Activated CD8-positive, alpha-beta T cell treated with anti-CD3 and anti-CD28 coated beads, Interleukin-2, amount 10 ng/mL, durations not matched to agents 7 days and 5 days (primary cell): ENCODE measurements at regions not wholly inside any gene's neighbourhood (a gene's known extent, or its start where the extent isn't known, plus 50 kb on each side); places are given as distances from the start of the nearest gene placed in this dataset.

Experiments
- ATAC-seq: fragments of 150-1000 bp; cut with Tn5 transposase; one replicate; pipeline ENCODE4 v1.10.0; 2021; ENCODE audit warnings: moderate library complexity
- CTCF ChIA-PET: fragments of 350-600 bp; sonication (Branson Sonifier 250); formaldehyde crosslinking; loops from one replicate; lab custom pipeline; 2021; ENCODE audit warnings: antibody characterized with exemption; lab: Charles Lee
- POLR2A ChIA-PET: fragments of 350-600 bp; sonication (Branson Sonifier 250); formaldehyde crosslinking; loops from one replicate; lab custom pipeline; 2021; ENCODE audit warnings: antibody characterized with exemption; lab: Charles Lee
- DNase-seq: peaks from one replicate; pipeline ENCODE4 v3.0.0-alpha.2; 2020
- H3K27ac Mint-ChIP-seq: one replicate; pipeline ENCODE4 v1.8.0; 2021; ENCODE audit warnings: mild to moderate bottlenecking, mixed read lengths
- H3K27me3 Mint-ChIP-seq: one replicate; pipeline ENCODE4 v1.8.0; 2021; ENCODE audit warnings: low read depth, mixed read lengths
- H3K36me3 Mint-ChIP-seq: one replicate; pipeline ENCODE4 v1.8.0; 2021; ENCODE audit warnings: low read depth, mixed read lengths
- H3K4me1 Mint-ChIP-seq: one replicate; pipeline ENCODE4 v1.8.0; 2021; ENCODE audit warnings: low read depth, mixed read lengths
- H3K4me3 Mint-ChIP-seq: one replicate; pipeline ENCODE4 v1.8.0; 2021; ENCODE audit warnings: mild to moderate bottlenecking, mixed read lengths
- H3K9me3 Mint-ChIP-seq: one replicate; pipeline ENCODE4 v1.8.0; 2022; ENCODE audit warnings: mixed read lengths; ENCODE audit not compliant: insufficient read depth

DNA sequence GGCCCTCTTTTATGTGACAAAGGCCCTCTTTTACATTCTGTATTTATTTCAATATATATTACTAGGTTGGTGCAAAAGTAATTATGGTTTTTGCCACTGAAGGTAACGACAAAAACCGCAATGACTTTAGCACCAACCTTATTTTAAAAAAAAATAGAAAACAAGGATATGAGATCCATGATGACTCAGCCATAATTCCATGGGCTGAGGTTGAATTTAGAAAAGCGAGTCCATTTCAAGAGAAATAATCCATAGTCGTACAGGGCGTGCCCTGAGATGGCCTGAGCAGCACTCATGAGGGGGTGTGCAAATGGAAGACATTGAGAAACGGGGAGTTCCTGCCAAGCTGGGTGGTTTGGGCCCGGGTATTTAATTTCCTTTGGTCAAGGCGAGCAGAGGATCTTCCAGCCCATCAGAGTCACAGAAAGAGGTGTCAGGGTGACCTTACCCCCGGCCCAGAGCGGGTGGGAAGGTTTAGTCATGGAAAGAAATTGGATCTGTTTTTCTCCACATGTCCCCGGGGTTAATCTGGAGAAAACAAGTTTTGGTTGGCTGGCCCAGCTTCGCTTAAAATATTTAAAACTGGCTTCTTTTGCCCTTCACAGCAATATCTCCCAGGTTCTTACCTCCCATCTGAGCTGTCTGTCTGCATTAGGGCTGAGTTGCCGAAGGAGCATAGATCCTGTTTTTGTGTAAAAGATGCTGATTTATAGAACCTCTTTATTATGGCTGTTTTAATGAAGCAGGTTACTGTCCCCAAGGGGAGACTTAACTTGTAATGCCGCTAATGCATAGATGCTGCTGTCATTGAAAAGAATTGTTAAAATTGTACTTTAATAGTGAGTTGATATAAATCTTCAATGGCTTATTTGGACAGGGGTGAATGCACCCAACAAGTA, 255.6 kb downstream of the PREX1 start:
- Mint-ChIP-seq H3K4me1 (no peaks in the 10 kb centered on the region), H3K36me3 (no peaks in the 10 kb centered on the region), H3K9me3 (no peaks in the 10 kb centered on the region), H3K27ac (no peak overlapping the region), H3K27me3 (peaks cover 5% of the 10 kb centered on the region), H3K4me3 (no peak overlapping the region)
- ATAC-seq (no peak), DNase-seq (no peak)
- POLR2A ChIA-PET = no interaction called here
- CTCF ChIA-PET = no interaction called here

DNA sequence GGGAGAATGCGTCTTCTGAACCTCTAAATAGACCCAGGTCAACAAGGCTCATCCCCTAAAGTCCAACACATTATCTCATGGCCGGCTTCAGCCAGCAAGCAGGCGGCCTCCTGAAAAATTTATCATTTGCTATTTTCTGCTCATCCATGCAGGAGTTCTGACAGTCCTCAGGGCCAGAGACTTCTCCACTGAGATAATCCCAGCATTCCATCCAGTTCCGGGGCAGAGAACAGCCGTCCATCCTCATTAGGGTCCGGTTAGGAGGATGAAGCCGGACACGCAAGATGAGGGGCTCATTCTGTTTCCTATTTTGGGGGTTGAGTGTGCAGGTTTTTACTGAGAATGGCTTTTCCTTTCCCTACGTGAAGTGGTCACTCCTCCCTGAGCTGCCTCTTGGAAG, 258.1 kb downstream of the PREX1 start:
- no peaks in the 10 kb centered on the region for H3K9me3 Mint-ChIP-seq
- H3K4me3 Mint-ChIP-seq = no peak overlapping the region
- H3K27ac Mint-ChIP-seq = no peak overlapping the region
- H3K36me3 Mint-ChIP-seq = no peaks in the 10 kb centered on the region
- no peaks in the 10 kb centered on the region for H3K4me1 Mint-ChIP-seq
- CTCF ChIA-PET = no interaction called here
- POLR2A ChIA-PET = no interaction called here
- H3K27me3 Mint-ChIP-seq = peaks cover 2% of the 10 kb centered on the region
- ATAC-seq (no peak), DNase-seq (no peak)

DNA sequence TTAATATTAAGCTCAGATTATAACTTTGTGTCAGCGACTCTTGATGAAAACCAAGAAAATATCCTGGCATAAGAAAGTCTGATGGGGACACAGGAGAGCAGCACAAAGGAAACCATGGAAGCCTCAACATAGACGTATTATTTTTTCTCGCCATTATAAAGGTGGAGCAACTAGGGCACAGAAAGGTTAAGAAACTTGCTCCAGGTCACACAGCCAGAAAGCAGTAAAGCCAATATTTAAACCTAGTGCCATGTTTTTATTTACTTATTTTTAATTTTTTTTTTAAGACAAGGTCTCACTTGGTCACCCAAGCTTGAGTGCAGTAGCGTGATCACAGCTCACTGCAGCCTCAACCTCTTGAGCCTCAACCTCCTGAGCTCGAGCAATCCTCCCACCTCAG, 259.3 kb downstream of the PREX1 start:
- ChIA-PET CTCF (interaction anchor here (1.0 kb wide), 1 partner anchor 52 kb away, joined by 4 read pairs; no protein-coding TSS in a partner anchor), POLR2A (no interaction called here)
- Mint-ChIP-seq H3K4me3 (no peak overlapping the region), H3K27me3 (peaks cover 2% of the 10 kb centered on the region), H3K9me3 (no peaks in the 10 kb centered on the region), H3K4me1 (no peaks in the 10 kb centered on the region), H3K36me3 (no peaks in the 10 kb centered on the region), H3K27ac (no peak overlapping the region)
- no peak for ATAC-seq
- DNase-seq = no peak

DNA sequence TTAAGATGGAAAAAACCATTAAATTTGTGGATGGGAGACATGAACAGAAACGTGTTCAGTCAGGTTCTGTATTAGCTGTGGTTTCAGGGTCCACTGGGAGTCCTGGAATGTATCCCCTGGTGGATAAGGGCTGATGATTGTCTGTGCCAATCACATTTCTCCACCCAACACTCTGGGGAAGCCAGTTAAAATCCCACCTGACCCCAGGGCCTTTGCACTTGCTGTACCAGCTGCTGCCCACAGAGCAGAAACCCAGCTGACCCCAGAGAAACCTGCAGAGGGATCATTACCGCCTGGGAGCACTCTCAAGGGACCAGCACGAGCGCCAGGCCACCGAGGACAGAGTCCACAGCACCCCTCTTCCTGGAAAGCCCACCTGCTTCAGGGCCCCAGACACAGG, 260.7 kb downstream of the PREX1 start:
- Mint-ChIP-seq H3K27me3 (peaks cover 2% of the 10 kb centered on the region), H3K4me3 (no peak overlapping the region), H3K27ac (no peak overlapping the region), H3K4me1 (no peaks in the 10 kb centered on the region), H3K9me3 (no peaks in the 10 kb centered on the region), H3K36me3 (no peaks in the 10 kb centered on the region)
- no peak for DNase-seq
- POLR2A ChIA-PET = no interaction called here
- no peak for ATAC-seq
- CTCF ChIA-PET = no interaction called here

DNA sequence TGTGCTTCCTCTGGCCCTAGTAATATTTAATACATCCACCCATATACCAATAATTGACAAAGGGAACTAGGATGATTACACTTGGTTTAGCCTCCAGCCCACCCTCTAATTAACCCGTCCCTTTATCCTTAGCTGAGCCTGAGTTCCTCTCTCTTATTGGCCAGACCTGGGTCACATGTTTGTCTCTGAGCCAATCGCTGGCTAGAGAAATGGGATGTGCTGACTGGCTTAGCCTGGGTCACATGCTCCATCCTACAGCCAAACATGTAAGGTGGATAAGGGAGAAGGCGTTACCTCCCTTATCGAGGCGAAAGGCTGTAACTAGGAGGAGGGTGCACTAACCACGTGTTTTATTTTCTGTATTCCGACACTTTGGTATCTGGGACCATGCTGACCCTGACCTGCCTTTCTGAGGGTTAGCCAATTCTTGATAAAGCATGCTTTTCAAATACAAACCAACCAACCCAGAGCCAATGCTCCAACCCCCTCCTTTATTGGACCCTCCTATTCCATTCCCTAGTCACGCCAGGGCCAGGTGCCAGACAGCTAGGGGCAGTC, 262.7 kb downstream of the PREX1 start:
- Mint-ChIP-seq H3K27me3 (no peaks in the 10 kb centered on the region), H3K9me3 (no peaks in the 10 kb centered on the region), H3K36me3 (no peaks in the 10 kb centered on the region), H3K4me1 (no peaks in the 10 kb centered on the region), H3K4me3 (no peak overlapping the region), H3K27ac (no peak overlapping the region)
- no peak for DNase-seq
- no peak for ATAC-seq
- ChIA-PET POLR2A (no interaction called here), CTCF (no interaction called here)

DNA sequence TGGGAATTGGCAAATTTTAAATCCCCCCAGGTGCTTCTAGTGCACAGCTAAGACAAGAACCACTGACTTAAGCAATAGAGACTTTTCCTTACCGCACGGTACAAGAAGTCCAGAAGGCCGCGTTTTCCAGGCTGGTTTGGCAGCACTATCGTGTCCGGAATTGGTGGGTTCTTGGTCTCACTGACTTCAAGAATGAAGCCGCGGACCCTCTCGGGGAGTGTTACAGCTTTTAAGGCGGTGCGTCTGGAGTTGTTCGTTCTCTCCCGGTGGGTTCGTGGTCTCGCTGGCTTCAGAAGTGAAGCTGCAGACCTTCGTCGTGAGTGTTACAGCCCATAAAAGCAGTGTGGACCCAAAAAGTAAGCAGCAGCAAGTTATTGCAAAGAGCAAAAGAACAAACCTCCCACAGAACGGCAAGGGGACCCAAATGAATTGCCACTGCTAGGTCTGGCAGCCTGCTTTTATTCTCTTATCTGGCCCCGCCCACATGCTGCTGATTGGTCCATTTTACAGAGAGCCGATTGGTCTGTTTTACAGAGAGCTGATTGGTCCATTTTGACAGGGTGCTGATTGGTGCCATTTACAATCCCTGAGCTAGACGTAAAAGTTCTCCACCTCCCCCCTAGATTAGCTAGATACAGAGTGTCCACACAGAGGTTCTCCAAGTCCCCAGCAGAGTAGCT, 264.5 kb downstream of the PREX1 start:
- POLR2A ChIA-PET = no interaction called here
- H3K27ac Mint-ChIP-seq = no peak overlapping the region
- H3K9me3 Mint-ChIP-seq = no peaks in the 10 kb centered on the region
- H3K4me3 Mint-ChIP-seq = no peak overlapping the region
- DNase-seq (no peak), ATAC-seq (no peak)
- CTCF ChIA-PET = no interaction called here
- H3K36me3 Mint-ChIP-seq = no peaks in the 10 kb centered on the region
- H3K27me3 Mint-ChIP-seq = peaks cover 4% of the 10 kb centered on the region
- no peaks in the 10 kb centered on the region for H3K4me1 Mint-ChIP-seq

DNA sequence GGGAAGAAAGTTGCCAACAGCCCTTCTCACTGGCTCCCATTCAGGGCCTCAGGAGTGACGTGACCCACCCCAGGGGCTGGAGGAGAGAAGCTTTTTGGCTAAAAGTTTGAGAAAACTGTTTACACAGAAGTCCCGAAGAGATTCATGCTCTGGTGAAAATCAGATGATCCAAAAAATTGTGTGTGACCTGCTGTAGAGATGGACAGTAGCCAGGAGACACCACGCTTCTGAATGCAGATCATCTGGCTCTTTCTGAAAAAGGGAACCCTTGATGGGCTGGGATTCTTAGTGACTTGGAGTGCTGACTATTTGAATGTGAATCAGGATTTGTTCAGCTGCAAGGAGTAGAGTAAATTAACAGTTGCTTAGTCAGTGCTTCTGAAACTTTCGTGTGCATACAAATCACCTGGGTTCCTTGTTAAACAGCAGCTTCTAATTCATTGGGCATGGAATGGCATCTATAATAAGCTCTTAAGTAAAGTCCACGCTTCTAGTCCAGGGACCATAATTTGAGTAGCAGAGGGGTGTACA, 265.1 kb downstream of the PREX1 start:
- H3K9me3 Mint-ChIP-seq = no peaks in the 10 kb centered on the region
- DNase-seq (no peak), ATAC-seq (no peak)
- ChIA-PET CTCF (interaction anchor here (0.7 kb wide), 1 partner anchor 60 kb away, joined by 3 read pairs; no protein-coding TSS in a partner anchor), POLR2A (no interaction called here)
- peaks cover 4% of the 10 kb centered on the region for H3K27me3 Mint-ChIP-seq
- H3K4me3 Mint-ChIP-seq = no peak overlapping the region
- no peaks in the 10 kb centered on the region for H3K36me3 Mint-ChIP-seq
- no peaks in the 10 kb centered on the region for H3K4me1 Mint-ChIP-seq
- no peak overlapping the region for H3K27ac Mint-ChIP-seq

DNA sequence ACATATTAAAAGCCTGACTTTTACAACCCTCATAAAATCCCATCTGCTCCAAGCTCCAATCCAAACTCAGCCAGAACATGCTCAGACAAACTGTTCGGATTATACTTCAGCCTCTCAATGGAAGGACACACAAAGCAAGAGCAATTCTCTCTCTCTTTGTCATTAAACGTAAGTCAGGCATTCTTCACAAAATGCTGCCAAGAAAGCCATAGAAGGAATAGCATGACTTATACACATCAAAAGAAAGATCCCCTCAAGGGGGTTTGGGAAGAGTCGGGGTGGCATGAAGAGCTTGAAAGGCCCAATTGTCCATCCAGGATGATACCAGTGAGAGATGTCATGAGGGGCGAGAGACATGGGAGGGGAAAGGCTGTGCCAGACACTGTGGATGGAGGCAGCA, 268.9 kb downstream of the PREX1 start:
- ChIA-PET POLR2A (no interaction called here), CTCF (no interaction called here)
- DNase-seq (no peak), ATAC-seq (no peak)
- peaks cover 6% of the 10 kb centered on the region for H3K27me3 Mint-ChIP-seq
- H3K4me3 Mint-ChIP-seq = no peak overlapping the region
- no peak overlapping the region for H3K27ac Mint-ChIP-seq
- no peaks in the 10 kb centered on the region for H3K9me3 Mint-ChIP-seq
- no peaks in the 10 kb centered on the region for H3K4me1 Mint-ChIP-seq
- no peaks in the 10 kb centered on the region for H3K36me3 Mint-ChIP-seq

DNA sequence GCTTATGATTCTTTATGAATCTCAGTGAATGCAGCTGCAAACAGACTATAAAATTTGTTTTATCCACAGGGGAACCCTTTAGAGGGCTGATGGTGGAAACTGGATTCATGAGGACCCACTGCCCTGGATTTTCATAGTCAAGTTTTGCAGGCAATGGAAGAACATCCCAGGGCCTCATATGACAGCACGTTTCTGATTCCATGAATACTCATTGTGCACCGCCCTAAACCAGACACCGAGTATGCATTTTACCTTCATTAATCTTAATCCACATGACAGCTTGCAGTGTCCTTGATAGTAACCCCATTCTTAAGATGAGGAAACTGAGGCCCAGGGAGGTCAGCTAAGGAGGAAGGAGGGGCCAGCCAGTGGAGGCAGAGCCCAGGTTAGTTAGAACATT, 270.4 kb downstream of the PREX1 start:
- no peaks in the 10 kb centered on the region for H3K4me1 Mint-ChIP-seq

DNA sequence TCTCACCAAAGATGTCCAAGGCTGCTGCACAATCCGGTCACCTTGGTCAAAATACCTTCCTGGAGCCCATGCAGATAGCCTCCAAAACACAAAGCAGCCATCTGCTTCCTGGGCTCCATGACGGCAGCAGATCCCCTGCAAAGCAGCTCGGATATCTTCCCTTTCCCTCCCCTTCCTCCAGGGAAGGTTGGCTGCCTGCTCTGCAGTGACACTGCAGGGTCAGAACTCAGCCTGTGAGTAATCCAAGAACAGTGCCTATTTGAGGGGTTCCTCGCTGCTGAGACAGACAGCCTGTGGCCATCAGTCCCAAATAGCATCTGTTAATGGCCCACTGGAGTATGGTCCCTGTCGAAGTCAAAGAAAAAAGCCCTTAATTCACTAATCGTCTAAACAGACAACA, 270.8 kb downstream of the PREX1 start:
- ChIA-PET CTCF (no interaction called here), POLR2A (interaction anchor here (0.6 kb wide), 1 partner anchor 11 kb away, joined by 3 read pairs; no protein-coding TSS in a partner anchor)
- no peak for ATAC-seq
- H3K4me3 Mint-ChIP-seq = no peak overlapping the region
- no peak for DNase-seq
- H3K36me3 Mint-ChIP-seq = no peaks in the 10 kb centered on the region
- H3K4me1 Mint-ChIP-seq = no peaks in the 10 kb centered on the region
- no peak overlapping the region for H3K27ac Mint-ChIP-seq
- H3K27me3 Mint-ChIP-seq = peaks cover 6% of the 10 kb centered on the region
- H3K9me3 Mint-ChIP-seq = no peaks in the 10 kb centered on the region

More for the DNA sequence above, 270.4 kb downstream of the PREX1 start:
- CTCF ChIA-PET = no interaction called here
- ATAC-seq (no peak), DNase-seq (no peak)
- Mint-ChIP-seq H3K36me3 (no peaks in the 10 kb centered on the region), H3K9me3 (no peaks in the 10 kb centered on the region), H3K27ac (no peak overlapping the region), H3K4me3 (no peak overlapping the region), H3K27me3 (peaks cover 6% of the 10 kb centered on the region)
- POLR2A ChIA-PET = interaction anchor here (0.6 kb wide), 1 partner anchor 11 kb away, joined by 3 read pairs; no protein-coding TSS in a partner anchor

DNA sequence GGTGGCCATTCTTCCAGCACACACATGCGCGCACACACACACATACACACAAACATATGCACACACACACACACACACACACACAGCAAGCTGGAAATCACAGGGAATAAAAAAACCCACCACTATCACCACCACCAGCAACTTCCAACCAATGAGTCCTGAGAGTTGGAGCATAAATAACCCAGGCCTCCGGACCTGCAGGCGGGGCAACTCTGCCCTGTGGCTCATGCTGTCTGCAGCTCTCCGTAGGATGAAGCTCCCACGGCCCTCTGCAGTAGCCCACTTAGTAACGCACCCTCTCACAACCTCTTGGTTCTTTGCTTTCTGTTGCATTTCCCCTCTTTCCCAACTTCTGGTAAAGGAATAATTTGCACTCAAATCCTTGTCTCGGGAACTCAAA, 275.2 kb downstream of the PREX1 start:
- POLR2A ChIA-PET = no interaction called here
- CTCF ChIA-PET = no interaction called here
- DNase-seq = no peak

DNA sequence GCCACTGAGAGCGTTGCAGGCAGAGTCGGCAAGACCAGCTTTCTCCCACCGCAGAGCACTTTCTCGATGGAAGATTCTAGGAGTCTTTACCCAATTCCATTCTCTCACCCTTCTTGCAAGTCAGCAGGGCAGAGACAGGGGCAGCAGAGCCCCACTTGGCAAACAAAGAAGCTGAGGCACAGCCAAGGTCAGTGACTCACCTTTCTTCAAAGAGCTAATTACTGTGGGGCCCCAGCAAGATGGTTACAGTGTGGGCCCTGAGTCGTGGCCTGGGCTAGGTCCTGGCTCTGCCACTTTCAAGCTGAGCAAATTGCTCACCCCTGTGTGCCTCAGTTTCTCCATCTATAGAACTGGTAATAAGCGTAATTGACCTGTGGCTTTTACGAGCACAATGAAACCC, 277.0 kb downstream of the PREX1 start:
- Mint-ChIP-seq H3K4me3 (no peak overlapping the region), H3K9me3 (no peaks in the 10 kb centered on the region), H3K27ac (no peak overlapping the region), H3K36me3 (no peaks in the 10 kb centered on the region), H3K4me1 (no peaks in the 10 kb centered on the region), H3K27me3 (peaks cover 2% of the 10 kb centered on the region)
- ChIA-PET POLR2A (no interaction called here), CTCF (no interaction called here)
- ATAC-seq (no peak), DNase-seq (no peak)

More for the DNA sequence above, 275.2 kb downstream of the PREX1 start:
- Mint-ChIP-seq H3K27me3 (peaks cover 2% of the 10 kb centered on the region), H3K9me3 (no peaks in the 10 kb centered on the region), H3K27ac (no peak overlapping the region), H3K4me1 (no peaks in the 10 kb centered on the region), H3K4me3 (no peak overlapping the region), H3K36me3 (no peaks in the 10 kb centered on the region)
- no peak for ATAC-seq
